GM12873 (cell line): ENCODE measurements at regions not wholly inside any gene's neighbourhood (a gene's known extent, or its start where the extent isn't known, plus 50 kb on each side); places are given as distances from the start of the nearest gene placed in this dataset.

Experiments used
- TF ChIP-seq, protein P1 (sequence below): IDR thresholded peaks from 2 replicates; pipeline ENCODE4 v1.5.1; 2012; ENCODE audit warnings: low read depth, mild to moderate bottlenecking, moderate library complexity, low read length, control low read depth; ENCODE audit not compliant: insufficient read depth; ENCODE audit errors: missing control alignments

DNA sequence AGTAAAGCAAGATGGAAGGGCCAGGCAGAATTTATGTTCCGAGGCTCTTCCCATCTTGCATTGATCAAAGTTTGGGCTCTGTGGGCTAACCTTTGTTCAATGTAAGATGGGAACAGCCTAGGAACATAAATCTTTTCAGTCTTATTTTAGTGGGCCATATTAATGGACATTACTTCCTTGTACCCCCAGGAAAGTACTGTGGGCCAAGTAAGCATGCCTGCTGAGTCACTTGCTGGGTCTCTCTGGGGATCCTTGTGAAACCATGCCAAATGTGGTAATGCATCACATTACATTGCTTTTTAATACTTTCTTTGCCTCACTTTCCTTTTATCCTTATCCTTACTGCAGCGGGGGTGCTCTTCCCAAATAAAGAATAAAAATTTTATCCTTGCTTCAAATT is 349.5 kb upstream of the POU1F1 start:
- TF ChIP-seq, protein P1, sequence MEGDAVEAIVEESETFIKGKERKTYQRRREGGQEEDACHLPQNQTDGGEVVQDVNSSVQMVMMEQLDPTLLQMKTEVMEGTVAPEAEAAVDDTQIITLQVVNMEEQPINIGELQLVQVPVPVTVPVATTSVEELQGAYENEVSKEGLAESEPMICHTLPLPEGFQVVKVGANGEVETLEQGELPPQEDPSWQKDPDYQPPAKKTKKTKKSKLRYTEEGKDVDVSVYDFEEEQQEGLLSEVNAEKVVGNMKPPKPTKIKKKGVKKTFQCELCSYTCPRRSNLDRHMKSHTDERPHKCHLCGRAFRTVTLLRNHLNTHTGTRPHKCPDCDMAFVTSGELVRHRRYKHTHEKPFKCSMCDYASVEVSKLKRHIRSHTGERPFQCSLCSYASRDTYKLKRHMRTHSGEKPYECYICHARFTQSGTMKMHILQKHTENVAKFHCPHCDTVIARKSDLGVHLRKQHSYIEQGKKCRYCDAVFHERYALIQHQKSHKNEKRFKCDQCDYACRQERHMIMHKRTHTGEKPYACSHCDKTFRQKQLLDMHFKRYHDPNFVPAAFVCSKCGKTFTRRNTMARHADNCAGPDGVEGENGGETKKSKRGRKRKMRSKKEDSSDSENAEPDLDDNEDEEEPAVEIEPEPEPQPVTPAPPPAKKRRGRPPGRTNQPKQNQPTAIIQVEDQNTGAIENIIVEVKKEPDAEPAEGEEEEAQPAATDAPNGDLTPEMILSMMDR = no peak

DNA sequence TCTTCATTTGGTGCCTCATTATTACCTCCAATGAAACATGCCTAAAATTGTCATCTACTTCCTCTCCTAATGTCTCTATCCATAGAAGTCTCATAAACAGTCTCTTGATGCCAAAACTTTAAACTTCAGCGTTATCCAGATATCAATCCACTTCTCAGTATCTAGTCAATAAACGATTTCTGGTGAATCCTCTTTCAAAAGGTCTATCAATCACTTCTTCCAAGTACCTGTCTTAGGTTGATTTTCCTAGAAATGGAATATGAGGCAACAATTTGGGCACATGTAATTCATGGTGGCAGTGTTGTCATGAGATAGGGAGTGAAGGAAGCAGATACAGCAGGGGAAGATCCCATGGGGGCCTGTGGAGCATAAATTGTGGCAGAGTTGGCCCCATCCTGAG is 348.5 kb upstream of the POU1F1 start:
- TF ChIP-seq, protein P1 = no peak

DNA sequence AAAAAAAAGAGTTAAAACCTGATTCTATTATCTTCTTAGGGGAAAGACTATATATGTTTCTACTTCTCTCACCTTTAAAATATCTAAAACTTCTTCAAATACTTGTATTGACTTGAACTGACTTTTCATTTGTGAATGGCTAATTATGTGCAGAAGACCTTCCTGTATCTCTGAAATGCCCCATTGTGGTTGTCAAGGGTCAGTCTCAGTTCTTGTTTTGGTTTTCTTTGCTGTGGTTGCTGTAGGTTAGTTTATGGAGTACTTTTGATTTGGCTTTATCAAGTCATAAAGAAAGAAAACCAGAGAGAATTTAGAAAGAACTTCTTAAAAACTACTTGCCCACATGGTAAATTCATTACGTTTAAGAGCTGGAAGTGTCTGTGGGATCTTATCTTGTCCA is 345.3 kb upstream of the POU1F1 start:
- TF ChIP-seq, protein P1 = no peak

DNA sequence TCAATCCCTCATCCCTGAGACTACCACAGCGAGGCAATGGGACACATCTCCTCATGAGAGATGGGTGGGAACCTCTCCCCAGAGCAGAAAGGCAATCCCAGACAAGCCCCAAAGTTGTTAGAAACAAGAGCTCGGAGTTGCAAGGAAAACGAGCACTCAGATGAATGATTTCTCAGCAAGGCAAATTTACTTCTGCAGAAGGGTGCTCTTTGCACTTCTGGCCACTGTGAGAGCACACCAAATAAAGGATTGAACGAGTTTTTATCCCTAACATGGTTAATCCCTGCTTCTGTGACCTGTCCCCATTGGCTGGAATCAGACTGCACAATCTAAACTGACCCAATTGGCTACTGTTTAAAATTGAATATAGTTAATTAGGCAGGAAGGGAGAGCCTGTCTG is 339.1 kb upstream of the POU1F1 start:
- TF ChIP-seq, protein P1 = no peak

DNA sequence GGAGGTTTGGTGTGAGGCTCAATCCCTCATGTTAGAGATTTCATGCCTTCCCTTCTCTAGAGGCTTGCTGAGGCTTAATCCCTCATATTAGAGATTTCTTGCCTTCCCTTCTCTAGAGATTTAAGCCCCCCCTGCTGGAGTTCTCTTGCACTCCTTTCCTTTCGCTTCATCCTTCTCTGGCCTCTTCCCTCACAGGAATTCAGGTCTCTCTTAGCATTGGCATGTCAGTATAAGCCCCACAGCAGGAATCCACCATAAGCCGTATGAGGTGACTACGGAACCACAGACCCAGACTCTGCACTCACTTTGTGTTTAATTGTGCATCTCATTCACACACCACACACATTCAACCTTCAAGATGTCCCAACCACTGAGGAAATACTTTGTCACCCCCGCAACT is 338.6 kb upstream of the POU1F1 start:
- TF ChIP-seq, protein P1 = no peak

DNA sequence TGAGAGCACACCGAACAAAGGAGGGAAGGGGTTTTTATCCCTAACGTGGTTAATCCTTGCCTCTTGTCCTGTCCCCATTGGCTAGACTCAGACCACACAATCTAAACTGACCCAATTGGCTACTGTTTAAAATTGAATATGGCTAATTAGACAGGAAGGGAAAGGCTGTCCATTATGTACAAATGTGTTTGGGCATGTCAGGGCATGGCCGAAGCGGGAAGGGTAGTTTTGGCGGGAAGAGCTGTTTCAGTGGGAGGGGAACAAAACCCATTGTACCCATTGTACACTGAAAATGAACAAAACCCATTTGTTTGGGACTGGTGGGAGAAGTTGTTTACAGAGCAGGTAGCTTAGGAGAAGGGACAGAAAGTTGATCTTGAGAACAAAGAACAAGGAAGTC is 330.9 kb upstream of the POU1F1 start:
- TF ChIP-seq, protein P1 = no peak

DNA sequence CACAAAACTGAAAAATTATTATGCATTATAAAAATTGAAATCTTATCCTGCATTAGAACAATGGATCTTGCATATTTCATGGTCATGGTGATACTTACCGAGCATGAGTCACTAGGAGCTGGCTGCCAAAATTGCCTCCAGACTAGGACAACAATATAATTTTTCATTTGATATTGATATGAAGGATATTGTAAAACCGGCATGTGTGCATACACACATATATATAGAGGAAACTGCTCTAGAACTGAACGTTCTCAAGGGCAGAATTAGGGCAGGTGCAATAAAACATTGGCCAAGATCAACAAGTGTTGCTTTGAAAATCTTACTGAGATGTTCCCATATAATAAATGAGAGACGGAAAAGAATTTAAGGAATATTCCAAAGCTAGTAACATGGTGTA is 319.4 kb upstream of the POU1F1 start:
- TF ChIP-seq, protein P1 = no peak

DNA sequence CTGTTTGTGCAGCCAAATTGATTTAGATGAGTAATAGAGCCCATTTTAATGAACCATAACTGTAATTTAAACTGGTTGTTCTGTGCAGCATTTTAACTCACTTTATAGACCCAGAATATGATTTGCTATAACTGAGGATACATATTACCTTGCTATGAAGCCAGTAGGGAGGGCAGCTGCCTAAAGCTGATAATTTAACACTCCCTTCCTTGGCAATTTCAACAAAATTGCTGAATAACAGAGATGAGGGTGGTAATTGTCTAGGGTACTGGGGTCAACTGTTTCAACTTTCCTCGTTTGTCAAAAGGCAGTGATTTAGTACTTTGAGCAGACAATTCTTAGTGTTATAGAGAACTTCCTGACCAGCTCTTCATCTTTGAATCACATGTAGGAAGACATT is 304.9 kb upstream of the POU1F1 start:
- TF ChIP-seq, protein P1 = no peak
